Neural progenitor cell (in vitro differentiated cells): ENCODE measurements at regions not wholly inside any gene's neighbourhood (a gene's known extent, or its start where the extent isn't known, plus 50 kb on each side); places are given as distances from the start of the nearest gene placed in this dataset.

ENCODE experiments used
- CTCF ChIP-seq: fragments of 200-600 bp; sonication (generic); IDR thresholded peaks from 2 replicates; pipeline ENCODE4 v1.5.1; 2017; ENCODE audit warnings: antibody characterized with exemption, mild to moderate bottlenecking
- EZH2 ChIP-seq: fragments of 200-600 bp; sonication (generic); IDR thresholded peaks from 2 replicates; pipeline ENCODE4 v1.6.1; 2017; ENCODE audit warnings: antibody characterized with exemption, mild to moderate bottlenecking, moderate library complexity

DNA sequence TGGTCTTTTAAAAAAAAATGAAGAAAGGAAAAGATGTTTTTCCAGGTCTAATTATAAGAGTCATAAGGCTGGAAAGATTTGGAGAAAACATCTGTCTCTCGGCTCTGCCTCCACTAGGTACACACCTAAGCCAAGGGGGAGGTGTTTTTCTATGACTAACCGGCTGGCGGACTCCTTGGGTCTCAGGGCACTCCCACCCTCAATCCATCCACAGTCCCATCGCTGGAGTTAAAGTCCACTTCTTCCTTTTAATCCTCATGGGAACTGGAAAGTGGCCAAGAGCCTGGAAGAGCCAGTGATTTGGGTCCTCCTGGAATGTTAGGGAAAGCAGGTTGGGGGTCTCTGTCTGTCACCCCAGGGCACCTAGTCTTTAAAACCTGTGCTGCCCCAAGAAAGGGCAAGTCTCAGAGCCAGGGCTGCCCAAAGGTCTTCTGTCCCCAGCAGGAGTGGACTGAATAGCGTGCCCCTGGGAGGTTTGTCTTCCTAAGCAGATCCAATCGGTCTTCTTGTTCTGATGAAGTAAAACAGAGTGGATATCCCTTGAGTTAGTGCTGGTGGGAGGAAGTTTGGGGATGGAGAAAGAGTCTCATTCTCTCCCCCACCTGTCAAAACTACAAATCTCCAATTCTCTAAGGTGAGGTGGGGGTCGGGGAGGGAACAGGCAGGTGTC is 66.4 kb downstream of the MCFD2 start:
- TF ChIP-seq CTCF: no peak
- TF ChIP-seq EZH2: no peak
